Stimulated activated CD4-positive, alpha-beta T cell treated with anti-CD3 and anti-CD28 coated beads, Interleukin-12 subunit alpha, Interleukin-12 subunit beta, amount 100 ng/mL, for 24 hours (primary cell): ENCODE measurements at regions not wholly inside any gene's neighbourhood (a gene's known extent, or its start where the extent isn't known, plus 50 kb on each side); places are given as distances from the start of the nearest gene placed in this dataset.

Experiments used
- DNase-seq, 2 experiments: peaks; one replicate each; pipeline ENCODE4 v3.0.0-alpha.2; 2020; ENCODE audit warnings: low read depth in 2 of 2

DNA sequence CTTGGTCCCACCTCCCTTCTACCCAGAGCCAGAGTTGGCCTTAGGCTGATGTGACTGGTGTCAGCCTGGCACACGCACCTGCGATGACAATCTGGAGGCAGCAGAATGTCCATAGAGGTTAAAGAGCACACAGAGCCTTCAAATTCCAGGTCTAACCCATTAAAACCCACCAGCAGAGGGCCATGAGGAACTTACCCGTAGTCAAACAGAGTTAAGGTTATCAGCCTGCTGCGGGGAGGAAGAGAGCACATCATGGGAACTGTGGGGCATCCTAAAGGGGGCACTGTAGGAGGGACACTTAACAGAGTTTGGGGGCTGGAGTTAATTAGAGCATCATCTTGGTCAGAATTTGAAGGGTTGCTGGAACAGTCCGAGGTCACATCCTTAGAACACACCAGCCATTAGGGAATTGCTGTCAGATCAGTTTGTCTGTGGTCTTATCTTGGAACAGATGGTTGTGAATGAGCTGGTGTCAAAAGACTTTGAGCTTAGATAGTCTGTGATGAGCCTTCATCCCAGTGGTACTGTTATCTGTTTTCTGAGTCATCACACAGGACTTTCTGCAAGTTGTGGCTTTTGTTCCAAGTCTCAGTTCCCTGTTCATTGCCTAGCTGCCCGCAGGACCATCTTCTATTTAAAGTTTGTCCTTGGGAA, 248.6 kb downstream of the LOXHD1 start:
- DNase-seq, result no peak

- DNase-seq, result no peak
These were observed 245.7 kb downstream of the LOXHD1 start for GRCh38 chr18:46411191-46411828.

GRCh38 chr18:46411867-46412690, 244.9 kb downstream of the LOXHD1 start:
- DNase-seq, result no peak

DNA sequence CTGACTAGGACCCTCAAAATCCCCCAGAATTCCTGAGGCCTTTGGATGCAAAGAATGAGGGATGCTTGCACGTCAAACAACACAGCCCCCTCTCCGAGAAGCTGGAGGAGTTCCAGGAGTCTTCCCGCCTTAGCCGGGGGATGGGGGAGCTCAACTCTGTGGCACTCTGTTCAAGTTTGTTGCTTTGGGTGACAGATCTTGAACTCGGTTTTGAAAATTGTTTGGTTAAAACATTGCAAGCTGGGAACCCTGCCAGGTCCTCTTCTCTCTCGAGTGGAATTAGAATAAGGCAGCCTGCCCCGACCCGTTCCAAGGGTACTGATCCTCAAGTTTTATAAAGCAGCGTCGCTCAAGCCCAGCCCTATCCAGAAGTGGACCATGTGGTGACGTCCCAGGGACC, 244.1 kb downstream of the LOXHD1 start:
- DNase-seq, result no peak

- no peak for DNase-seq
These were observed 243.3 kb downstream of the LOXHD1 start for GRCh38 chr18:46413684-46414083.

- DNase-seq, result no peak
These were observed 242.2 kb downstream of the LOXHD1 start for GRCh38 chr18:46414863-46415262.

DNA sequence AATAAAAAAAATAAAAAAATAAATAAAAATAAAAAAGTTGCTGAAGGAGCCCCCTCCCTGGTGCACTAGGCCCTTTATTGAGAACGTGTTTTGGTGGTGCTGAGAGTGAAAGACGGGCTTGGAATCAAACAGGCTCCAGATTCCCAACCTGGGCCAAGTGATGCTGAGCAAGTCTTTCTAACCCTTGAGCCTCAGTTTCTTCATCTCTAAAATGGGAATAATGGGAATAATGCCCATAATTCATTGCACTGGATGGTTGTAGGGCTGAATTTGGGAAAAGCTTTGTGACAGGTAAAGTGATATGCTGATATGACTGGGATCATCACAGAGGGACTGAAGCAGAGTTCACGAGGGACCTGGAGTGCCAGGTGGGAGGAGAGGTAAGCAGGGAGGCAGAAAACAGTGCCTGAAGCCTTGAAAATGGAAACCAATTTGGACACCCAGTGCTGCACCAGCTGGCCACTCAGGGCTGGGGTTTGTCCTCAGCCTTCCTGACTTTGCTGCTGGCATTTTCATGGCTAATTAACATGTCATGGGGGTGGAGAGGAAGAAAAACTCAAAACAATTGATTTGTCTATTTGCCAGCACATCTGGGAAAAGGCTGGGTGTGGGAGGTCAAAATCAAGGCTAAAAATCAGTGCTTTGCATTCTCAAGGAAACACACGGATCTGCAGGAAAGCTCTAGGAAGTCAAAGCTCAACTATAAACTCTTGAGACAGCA, 241.3 kb downstream of the LOXHD1 start:
- no peak for DNase-seq

DNA sequence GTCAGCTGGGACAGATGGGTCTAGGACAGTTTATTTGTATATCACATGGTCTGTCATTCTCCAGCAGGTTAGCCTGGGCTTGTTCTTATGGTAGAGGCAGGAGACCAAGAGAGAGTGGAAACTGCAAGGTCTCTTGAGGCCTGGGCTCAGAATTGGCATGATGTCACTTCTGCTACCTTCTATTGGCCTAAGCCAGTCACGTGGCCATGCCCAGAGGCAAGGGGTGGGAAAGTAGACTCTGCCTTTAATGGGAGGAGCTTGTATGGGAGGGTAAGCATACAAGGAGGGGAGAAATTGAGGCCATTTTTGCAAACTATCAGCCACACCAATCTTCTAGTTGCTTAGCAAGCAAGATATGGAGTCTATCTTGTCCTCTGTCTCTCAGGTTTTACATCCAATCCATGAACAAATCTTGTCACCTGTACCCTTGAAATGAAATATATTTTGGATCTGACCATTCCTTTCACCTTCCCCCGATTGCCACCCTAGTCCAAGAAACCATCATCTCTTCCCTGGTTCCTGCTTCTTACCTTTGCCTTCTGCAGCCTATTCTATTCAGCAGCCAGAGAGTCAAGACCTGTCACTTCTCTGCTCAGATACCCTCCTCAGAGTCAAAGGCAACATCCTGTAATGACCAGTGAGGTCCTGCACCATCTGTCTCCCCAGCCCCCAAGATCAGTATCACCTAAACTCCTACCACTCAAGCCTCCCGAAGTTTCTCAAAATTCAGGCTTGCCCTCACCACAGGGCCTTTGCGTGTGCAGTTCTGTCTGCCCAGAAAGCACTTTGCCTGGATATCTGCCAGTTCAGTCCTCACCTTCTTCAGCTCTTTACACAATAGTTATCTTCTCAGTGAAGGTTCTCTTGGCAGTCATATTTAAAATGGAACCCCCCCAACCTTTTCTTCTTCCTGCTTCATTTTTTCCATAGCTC, 240.0 kb downstream of the LOXHD1 start:
- DNase-seq, result no peak

DNA sequence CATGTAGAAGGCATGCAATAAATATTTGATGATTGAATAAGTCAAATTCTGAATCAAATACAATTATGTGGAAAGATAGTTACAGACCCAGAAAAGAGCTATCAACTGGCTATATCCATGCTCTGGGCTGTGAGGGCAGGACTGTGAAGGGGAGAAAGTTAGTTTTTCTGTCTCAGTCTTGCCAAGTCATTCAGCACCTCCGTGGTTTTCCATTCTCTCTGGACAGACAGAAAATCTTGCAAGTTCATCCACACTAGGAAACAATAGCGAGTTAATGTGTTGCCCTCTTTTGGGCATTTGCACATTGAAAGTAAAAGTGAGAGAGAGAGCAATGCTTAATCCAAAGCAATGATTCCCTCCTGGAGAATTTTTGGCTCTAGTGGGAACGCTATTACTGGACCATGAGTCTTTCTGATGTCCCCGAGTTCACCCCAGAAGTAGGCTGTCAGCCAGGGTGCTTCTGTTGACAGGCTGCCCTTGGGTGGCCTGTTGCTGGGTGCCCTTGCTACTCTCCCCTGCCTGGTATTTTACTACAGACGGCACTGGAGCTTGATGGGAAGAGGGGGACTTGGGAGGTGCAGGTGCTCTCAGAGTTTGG, 238.3 kb downstream of the LOXHD1 start:
- DNase-seq, result no peak

- no peak for DNase-seq
These were observed 237.5 kb downstream of the LOXHD1 start for GRCh38 chr18:46419391-46420141.

DNA sequence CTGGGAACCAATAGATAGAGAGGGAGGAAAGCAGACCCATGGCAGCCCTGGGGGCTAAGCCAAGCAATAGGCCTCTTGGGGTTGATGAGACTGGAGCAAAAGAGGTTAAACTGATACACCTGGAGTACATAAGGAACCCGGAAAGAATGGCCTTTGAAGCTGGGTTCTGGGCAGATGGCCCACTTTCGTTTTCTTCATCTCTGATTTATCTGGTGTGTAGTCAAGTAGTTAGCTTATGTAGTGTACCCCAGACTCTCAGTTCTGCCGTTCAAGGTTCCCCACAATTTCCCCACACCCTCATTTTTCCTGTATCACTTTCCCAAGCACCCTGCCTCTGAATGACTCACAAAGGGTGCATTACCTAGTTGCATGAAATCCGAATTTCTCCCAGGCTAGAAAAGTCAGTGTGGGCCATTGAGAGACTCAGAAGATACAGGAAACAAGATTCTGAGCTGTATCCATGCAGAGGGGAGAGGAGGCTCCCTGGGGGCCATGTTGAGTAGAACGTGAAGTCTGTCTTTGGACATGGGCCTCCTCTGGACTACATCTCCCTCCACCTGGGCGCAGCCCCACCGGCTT, 235.0 kb downstream of the LOXHD1 start:
- DNase-seq, result no peak

- no peak for DNase-seq
These were observed 234.4 kb downstream of the LOXHD1 start for GRCh38 chr18:46422552-46423055.

DNA sequence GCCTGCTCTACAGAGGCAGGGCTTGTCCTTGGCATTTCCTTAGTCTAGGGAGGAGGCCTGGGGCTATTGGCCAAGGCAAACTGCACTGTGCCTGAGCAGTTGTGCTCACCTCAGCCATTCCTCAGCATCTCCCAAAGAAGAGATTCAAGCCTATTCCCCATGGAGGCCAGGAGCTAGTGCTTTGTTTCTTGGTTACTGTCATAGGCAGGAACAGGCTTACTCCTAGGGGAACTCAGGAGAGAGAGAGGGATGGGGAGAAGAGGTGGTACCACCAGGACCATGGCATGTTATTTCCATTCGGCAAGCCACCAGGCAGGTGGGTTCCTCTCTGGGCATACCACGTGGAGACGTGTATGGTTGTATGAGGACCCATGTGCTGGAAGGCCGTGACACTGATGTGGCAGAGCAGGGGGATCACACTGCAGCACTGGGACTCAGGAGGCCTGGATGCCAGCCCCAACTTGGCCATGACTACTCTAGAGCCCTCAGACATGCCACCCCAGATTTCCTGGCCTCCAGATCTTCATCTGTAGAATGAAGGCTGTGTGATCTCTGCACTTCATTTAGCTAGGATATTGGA, 233.7 kb downstream of the LOXHD1 start:
- DNase-seq, result no peak

- DNase-seq, result no peak
These were observed 232.1 kb downstream of the LOXHD1 start for GRCh38 chr18:46424898-46425297.

GRCh38 chr18:46425511-46425910, 231.5 kb downstream of the LOXHD1 start:
- no peak for DNase-seq

GRCh38 chr18:46426021-46426678, 230.9 kb downstream of the LOXHD1 start:
- DNase-seq, result no peak

- no peak for DNase-seq
These were observed 230.4 kb downstream of the LOXHD1 start for GRCh38 chr18:46426679-46427047.
